ENCODE measurements at regions not wholly inside any gene's neighbourhood (a gene's known extent, or its start where the extent isn't known, plus 50 kb on each side); places are given as distances from the start of the nearest gene placed in this dataset.

- H3K4me3 ChIP-seq (ENCODE audit: control extremely low read depth in 1 of 5, extremely low read depth in 1 of 5, insufficient read depth in 1 of 5, low read depth in 2 of 5, low read length in 4 of 5): no peak overlapping the region
- no peak overlapping the region for H3K9ac ChIP-seq (ENCODE audit: low read length)
- H3K4me1 ChIP-seq (ENCODE audit: control insufficient read depth in 2 of 2, insufficient read depth in 2 of 2, low read length in 2 of 2): no peaks in the 10 kb centered on the region
- no peak overlapping the region for H2AFZ ChIP-seq (ENCODE audit: insufficient read depth, low read depth, low read length, poor library complexity, severe bottlenecking)
- H3K79me2 ChIP-seq (ENCODE audit: control insufficient read depth, insufficient read depth, low read length): no peaks in the 10 kb centered on the region
- H4K20me1 ChIP-seq (ENCODE audit: control insufficient read depth, insufficient read depth, low read length, poor library complexity, severe bottlenecking): no peaks in the 10 kb centered on the region
- no peak overlapping the region for H3K4me3 Mint-ChIP-seq
- H3K36me3 ChIP-seq (replicated peaks in 1 of 2; ENCODE audit: control extremely low read depth in 1 of 2, control insufficient read depth in 1 of 2, extremely low read depth in 1 of 2, insufficient read depth in 2 of 2, low read length in 1 of 2): no peaks in the 10 kb centered on the region
- no peak for TF ChIP-seq EZH2 (IDR thresholded peaks at IDR 0.05; ENCODE audit: borderline replicate concordance, insufficient read depth, low read depth, low read length, poor library complexity, severe bottlenecking)
- TF ChIP-seq CTCF (IDR thresholded peaks at IDR 0.05): no peak
- no peaks in the 10 kb centered on the region for H3K27me3 Mint-ChIP-seq
- no peaks in the 10 kb centered on the region for H3K4me1 Mint-ChIP-seq
- intact Hi-C loops (cut with micrococcal nuclease): no loop called here
- no peaks in the 10 kb centered on the region for H3K9me3 Mint-ChIP-seq (ENCODE audit: insufficient read depth)
- no peaks in the 10 kb centered on the region for H3K27me3 ChIP-seq (replicated peaks in 1 of 4; ENCODE audit: control extremely low read depth in 1 of 4, control insufficient read depth in 3 of 4, insufficient read depth in 4 of 4, low read length in 3 of 4)
- ChIA-PET CTCF (no interaction called here), POLR2A (no interaction called here)
- H3K27ac Mint-ChIP-seq: no peak overlapping the region
- no peak overlapping the region for H3K27ac ChIP-seq (ENCODE audit: low read length in 2 of 2)
- DNase-seq: no peak
- H3K4me2 ChIP-seq (replicated peaks; ENCODE audit: low read depth, low read length, poor library complexity, severe bottlenecking): no peak overlapping the region
- no peaks in the 10 kb centered on the region for H3K9me3 ChIP-seq (ENCODE audit: control extremely low read depth in 1 of 3, control insufficient read depth in 2 of 3, insufficient read depth in 1 of 3, low read length in 2 of 3)
- ATAC-seq (ENCODE audit: low read depth): no peak
Observed at GRCh38 chr4:131081069-131081468, 1985.1 kb downstream of the C4orf33 start.

GRCh38 chr4:131084997-131085396 lies 1989.0 kb downstream of the C4orf33 start:
- H3K36me3 ChIP-seq (replicated peaks in 1 of 2; ENCODE audit: control extremely low read depth in 1 of 2, control insufficient read depth in 1 of 2, extremely low read depth in 1 of 2, insufficient read depth in 2 of 2, low read length in 1 of 2): no peaks in the 10 kb centered on the region
- H3K4me1 Mint-ChIP-seq: no peaks in the 10 kb centered on the region
- H3K9me3 ChIP-seq (ENCODE audit: control extremely low read depth in 1 of 3, control insufficient read depth in 2 of 3, insufficient read depth in 1 of 3, low read length in 2 of 3): no peaks in the 10 kb centered on the region
- no peak overlapping the region for H3K4me3 Mint-ChIP-seq
- no peak for DNase-seq
- CTCF ChIA-PET: no interaction called here
- ATAC-seq (ENCODE audit: low read depth): no peak
- TF ChIP-seq EZH2 (IDR thresholded peaks at IDR 0.05; ENCODE audit: borderline replicate concordance, insufficient read depth, low read depth, low read length, poor library complexity, severe bottlenecking): no peak
- no peak for TF ChIP-seq CTCF (IDR thresholded peaks at IDR 0.05)
- H3K9me3 Mint-ChIP-seq (ENCODE audit: insufficient read depth): no peaks in the 10 kb centered on the region
- no peaks in the 10 kb centered on the region for H3K27me3 Mint-ChIP-seq
- no peak overlapping the region for H2AFZ ChIP-seq (ENCODE audit: insufficient read depth, low read depth, low read length, poor library complexity, severe bottlenecking)
- H3K27me3 ChIP-seq (replicated peaks in 1 of 4; ENCODE audit: control extremely low read depth in 1 of 4, control insufficient read depth in 3 of 4, insufficient read depth in 4 of 4, low read length in 3 of 4): no peaks in the 10 kb centered on the region
- no peak overlapping the region for H3K4me2 ChIP-seq (replicated peaks; ENCODE audit: low read depth, low read length, poor library complexity, severe bottlenecking)
- intact Hi-C loops (cut with micrococcal nuclease): no loop called here
- H3K4me3 ChIP-seq (ENCODE audit: control extremely low read depth in 1 of 5, extremely low read depth in 1 of 5, insufficient read depth in 1 of 5, low read depth in 2 of 5, low read length in 4 of 5): no peak overlapping the region
- H3K27ac ChIP-seq (ENCODE audit: low read length in 2 of 2): no peak overlapping the region
- no peaks in the 10 kb centered on the region for H3K79me2 ChIP-seq (ENCODE audit: control insufficient read depth, insufficient read depth, low read length)
- no peaks in the 10 kb centered on the region for H3K4me1 ChIP-seq (ENCODE audit: control insufficient read depth in 2 of 2, insufficient read depth in 2 of 2, low read length in 2 of 2)
- WGBS (ENCODE audit: insufficient coverage): no CpG with 5 or more reads among the region's 3 CpGs
- no peak overlapping the region for H3K9ac ChIP-seq (ENCODE audit: low read length)
- H4K20me1 ChIP-seq (ENCODE audit: control insufficient read depth, insufficient read depth, low read length, poor library complexity, severe bottlenecking): no peaks in the 10 kb centered on the region
- POLR2A ChIA-PET: no interaction called here
- no peak overlapping the region for H3K27ac Mint-ChIP-seq

Measured in B cell (primary cell).